HEK293T (cell line): ENCODE measurements at regions not wholly inside any gene's neighbourhood (a gene's known extent, or its start where the extent isn't known, plus 50 kb on each side); places are given as distances from the start of the nearest gene placed in this dataset.

ENCODE experiments used
- CTCF ChIA-PET: fragments of 350-600 bp; formaldehyde crosslinking; extraction: SDS; loops from one replicate; lab custom pipeline; 2021; ENCODE audit warnings: antibody characterized with exemption, inconsistent platforms; lab: Yijun Ruan, JAX
- POLR2A ChIA-PET: fragments of 350-600 bp; formaldehyde crosslinking; extraction: SDS; loops from one replicate; lab custom pipeline; 2020; ENCODE audit warnings: antibody characterized with exemption, inconsistent platforms; lab: Yijun Ruan, JAX
- DNase-seq: peaks from one replicate; pipeline ENCODE4 v3.0.0; 2012; ENCODE audit warnings: mixed read lengths; ENCODE audit errors: extremely low spot score
- ARNT ChIP-seq: fragments of 450-650 bp; IDR thresholded peaks from 2 replicates; pipeline ENCODE4 v1.6.1; 2017; ENCODE audit warnings: mild to moderate bottlenecking
- BHLHE40 ChIP-seq: fragments of 450-650 bp; IDR thresholded peaks from 2 replicates; pipeline ENCODE4 v1.6.1; 2016; ENCODE audit warnings: mild to moderate bottlenecking, moderate library complexity, borderline replicate concordance
- CTBP1 ChIP-seq: fragments of 450-650 bp; IDR thresholded peaks from 2 replicates; pipeline ENCODE4 v1.6.1; 2016; ENCODE audit warnings: borderline replicate concordance
- ELF4 ChIP-seq: fragments of 450-650 bp; IDR thresholded peaks from 2 replicates; pipeline ENCODE4 v1.6.1; 2017; ENCODE audit warnings: antibody characterized with exemption
- FOXA1 ChIP-seq: fragments of 450-650 bp; IDR thresholded peaks from 2 replicates; pipeline ENCODE4 v1.6.1; 2016; ENCODE audit warnings: mild to moderate bottlenecking
- FOXK2 ChIP-seq: fragments of 450-650 bp; IDR thresholded peaks from 2 replicates; pipeline ENCODE4 v1.6.1; 2016; ENCODE audit warnings: mild to moderate bottlenecking
- FOXM1 ChIP-seq: fragments of 450-650 bp; IDR thresholded peaks from 2 replicates; pipeline ENCODE4 v1.6.1; 2017; ENCODE audit warnings: mild to moderate bottlenecking, borderline replicate concordance
- HDGF ChIP-seq: fragments of 450-650 bp; IDR thresholded peaks from 2 replicates; pipeline ENCODE4 v1.6.1; 2017; ENCODE audit warnings: antibody characterized with exemption, borderline replicate concordance
- L3MBTL2 ChIP-seq: fragments of 450-650 bp; conservative IDR thresholded peaks from 2 replicates; pipeline ENCODE4 v1.6.1; 2016; ENCODE audit warnings: mild to moderate bottlenecking
- LEF1 ChIP-seq: fragments of 450-650 bp; IDR thresholded peaks from 2 replicates; pipeline ENCODE4 v1.6.1; 2017; ENCODE audit warnings: mild to moderate bottlenecking, borderline replicate concordance
- NFRKB ChIP-seq: fragments of 450-650 bp; IDR thresholded peaks from 2 replicates; pipeline ENCODE4 v1.6.1; 2016; ENCODE audit warnings: mild to moderate bottlenecking, moderate library complexity
- PKNOX1 ChIP-seq: fragments of 450-650 bp; IDR thresholded peaks from 2 replicates; pipeline ENCODE4 v1.6.1; 2016
- SP1 ChIP-seq: fragments of 450-650 bp; IDR thresholded peaks from 2 replicates; pipeline ENCODE4 v1.6.1; 2017
- SUZ12 ChIP-seq: fragments of 450-650 bp; IDR thresholded peaks from 2 replicates; pipeline ENCODE4 v1.6.1; 2016; ENCODE audit warnings: mild to moderate bottlenecking
- TARDBP ChIP-seq: fragments of 450-650 bp; IDR thresholded peaks from 2 replicates; pipeline ENCODE4 v1.6.1; 2016
- ZNF384 ChIP-seq: fragments of 450-650 bp; IDR thresholded peaks from 2 replicates; pipeline ENCODE4 v1.6.1; 2016

DNA sequence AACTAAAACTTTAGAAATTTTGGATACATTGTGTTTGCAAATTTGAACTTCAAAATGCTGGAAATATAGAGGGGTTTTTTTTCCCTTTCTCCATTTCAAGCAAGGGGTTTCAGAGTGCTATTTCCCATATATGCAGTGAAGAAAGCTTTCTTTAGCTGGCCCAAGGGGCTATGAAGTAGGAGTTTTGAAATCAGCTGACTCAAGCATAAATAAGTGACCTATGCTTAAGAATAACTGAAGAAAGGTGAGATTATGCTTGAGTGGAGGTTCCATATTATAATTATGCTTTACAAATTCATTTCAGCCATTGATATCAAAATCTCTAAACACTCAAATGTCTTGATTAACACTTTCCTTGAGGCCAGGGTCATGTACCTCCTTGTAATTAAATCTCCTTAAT is 51.0 kb upstream of the RBBP8 start:
- ChIA-PET POLR2A (no interaction called here), CTCF (no interaction called here)
- TF ChIP-seq ZNF384 (no peak), LEF1 (no peak), ELF4 (no peak), FOXA1 (no peak), NFRKB (no peak), SP1 (no peak), BHLHE40 (no peak), ARNT (no peak), FOXK2 (no peak), TARDBP (no peak), SUZ12 (no peak), CTBP1 (no peak)
- no peak for DNase-seq

GRCh38 chr18:22883179-22883578 is 49.9 kb upstream of the RBBP8 start:
- TF ChIP-seq NFRKB = no peak
- TF ChIP-seq FOXA1 = no peak
- TF ChIP-seq LEF1 = no peak
- no peak for TF ChIP-seq ELF4
- TF ChIP-seq SUZ12 = no peak
- no peak for TF ChIP-seq ZNF384
- TF ChIP-seq HDGF = no peak
- TF ChIP-seq BHLHE40 = no peak
- no peak for TF ChIP-seq CTBP1
- TF ChIP-seq SP1 = no peak
- TF ChIP-seq ARNT = no peak
- TF ChIP-seq FOXK2 = no peak
- no peak for TF ChIP-seq FOXM1
- TF ChIP-seq TARDBP = no peak
- no peak for TF ChIP-seq L3MBTL2
- TF ChIP-seq PKNOX1 = no peak
- ChIA-PET POLR2A (no interaction called here), CTCF (interaction anchor here (0.9 kb wide), 1 partner anchor 10 kb away, joined by 3 read pairs; no protein-coding TSS in a partner anchor)
- DNase-seq = no peak
